Smooth muscle cell (in vitro differentiated cells): ENCODE measurements at regions not wholly inside any gene's neighbourhood (a gene's known extent, or its start where the extent isn't known, plus 50 kb on each side); places are given as distances from the start of the nearest gene placed in this dataset.
"Not testable (repeated sequence)": the region's sequence is repeated elsewhere in the genome, so short reads cannot be mapped to it uniquely, and the experiment has no call there.

ENCODE experiments used
- DNase-seq: peaks from one replicate; lab custom pipeline; 2025; ENCODE audit not compliant: unreplicated experiment; lab: John Stamatoyannopoulos, UW
- H2AFZ ChIP-seq: fragments of 200-600 bp; sonication (generic); 2 replicates; pipeline ENCODE4 v1.6.0; 2016; ENCODE audit warnings: antibody characterized with exemption, low read depth, mild to moderate bottlenecking
- H3F3A ChIP-seq: fragments of 200-600 bp; sonication (generic); 2 replicates; pipeline ENCODE4 v1.6.0; 2017; ENCODE audit warnings: antibody characterized with exemption, low read depth
- H3K27ac ChIP-seq: fragments of 200-600 bp; sonication (generic); 2 replicates; pipeline ENCODE4 v1.5.1; 2016; ENCODE audit warnings: low read depth, mild to moderate bottlenecking
- H3K27me3 ChIP-seq: fragments of 200-600 bp; sonication (generic); 2 replicates; pipeline ENCODE4 v1.6.1; 2016; ENCODE audit warnings: low read depth, mild to moderate bottlenecking
- H3K36me3 ChIP-seq: fragments of 200-600 bp; sonication (generic); 2 replicates; pipeline ENCODE4 v1.5.1; 2016; ENCODE audit warnings: low read depth
- H3K4me1 ChIP-seq: fragments of 200-600 bp; sonication (generic); 2 replicates; pipeline ENCODE4 v1.5.1; 2016; ENCODE audit warnings: low read depth
- H3K4me2 ChIP-seq: fragments of 200-600 bp; sonication (generic); 2 replicates; pipeline ENCODE4 v1.6.0; 2016; ENCODE audit warnings: mild to moderate bottlenecking
- H3K4me3 ChIP-seq: fragments of 200-600 bp; sonication (generic); 2 replicates; pipeline ENCODE4 v1.5.1; 2016; ENCODE audit warnings: mild to moderate bottlenecking
- H3K79me2 ChIP-seq: fragments of 200-600 bp; sonication (generic); 2 replicates; pipeline ENCODE4 v1.6.0; 2016; ENCODE audit warnings: low read depth, mild to moderate bottlenecking
- H3K9ac ChIP-seq: fragments of 200-600 bp; sonication (generic); 2 replicates; pipeline ENCODE4 v1.6.0; 2016; ENCODE audit warnings: low read depth
- H3K9me3 ChIP-seq: fragments of 200-600 bp; sonication (generic); replicated peaks from 2 replicates; pipeline ENCODE4 v1.5.1; 2016; ENCODE audit warnings: low read depth
- H4K20me1 ChIP-seq: fragments of 200-600 bp; sonication (generic); 2 replicates; pipeline ENCODE4 v1.6.0; 2016; ENCODE audit warnings: low read depth
- CTCF ChIP-seq: fragments of 200-600 bp; sonication (generic); IDR thresholded peaks from 2 replicates; pipeline ENCODE4 v1.5.1; 2017; ENCODE audit warnings: borderline replicate concordance, mild to moderate bottlenecking, antibody characterized with exemption; ENCODE audit not compliant: insufficient read depth, poor library complexity, severe bottlenecking
- WGBS: methylation state at CpG from one replicate; pipeline ENCODE4 v1.1.7; 2016; ENCODE audit warnings: low lambda C conversion rate; 5-methylcytosine and 5-hydroxymethylcytosine counted together

DNA sequence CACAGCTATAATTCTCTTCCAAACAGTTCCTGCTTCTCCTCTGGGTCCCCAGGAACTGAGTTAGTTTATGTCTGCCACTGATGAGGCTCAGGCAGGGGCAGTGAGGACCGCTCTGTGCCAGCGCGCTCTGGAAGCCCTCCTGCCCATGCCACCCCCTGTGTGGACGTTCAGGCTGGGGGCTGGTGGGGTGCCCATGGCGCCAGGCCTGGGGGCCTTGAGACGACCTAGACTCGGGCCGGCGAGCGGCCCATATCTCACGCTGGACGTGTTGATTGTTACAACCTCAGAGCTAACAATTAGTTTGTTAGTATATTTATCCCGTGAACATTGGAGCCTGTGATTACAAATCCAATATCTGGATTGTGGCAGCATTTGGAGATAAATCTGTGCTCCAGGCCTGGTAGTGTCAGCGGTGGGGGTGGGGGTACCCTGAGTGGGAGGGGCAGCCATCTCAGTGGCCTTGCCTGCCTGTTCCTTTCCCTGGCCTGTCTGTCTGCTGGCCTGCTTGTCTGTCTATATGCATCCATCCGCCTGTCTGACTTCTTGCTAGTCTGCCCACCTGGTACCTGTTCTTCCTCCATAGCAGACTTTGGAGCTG lies 256.5 kb upstream of the MVB12B start:
- no peak for TF ChIP-seq CTCF
- H3K27me3 ChIP-seq: peaks cover 24% of the 10 kb centered on the region
- no peaks in the 10 kb centered on the region for H4K20me1 ChIP-seq
- no peak overlapping the region for H3K27ac ChIP-seq
- no peaks in the 10 kb centered on the region for H3F3A ChIP-seq
- H3K9ac ChIP-seq: no peak overlapping the region
- no peak for DNase-seq
- no peak overlapping the region for H3K4me2 ChIP-seq
- H3K9me3 ChIP-seq: no peaks in the 10 kb centered on the region
- no peaks in the 10 kb centered on the region for H3K4me1 ChIP-seq
- H3K36me3 ChIP-seq: no peaks in the 10 kb centered on the region
- H2AFZ ChIP-seq: no peak overlapping the region
- H3K79me2 ChIP-seq: no peaks in the 10 kb centered on the region
- H3K4me3 ChIP-seq: no peak overlapping the region
- WGBS: 91% methylated on average over 15 of the region's 15 CpGs

- TF ChIP-seq CTCF: no peak
- 85% methylated on average over 13 of the region's 13 CpGs for WGBS
Measured at GRCh38 chr9:126071076-126071750, 255.4 kb upstream of the MVB12B start.

DNA sequence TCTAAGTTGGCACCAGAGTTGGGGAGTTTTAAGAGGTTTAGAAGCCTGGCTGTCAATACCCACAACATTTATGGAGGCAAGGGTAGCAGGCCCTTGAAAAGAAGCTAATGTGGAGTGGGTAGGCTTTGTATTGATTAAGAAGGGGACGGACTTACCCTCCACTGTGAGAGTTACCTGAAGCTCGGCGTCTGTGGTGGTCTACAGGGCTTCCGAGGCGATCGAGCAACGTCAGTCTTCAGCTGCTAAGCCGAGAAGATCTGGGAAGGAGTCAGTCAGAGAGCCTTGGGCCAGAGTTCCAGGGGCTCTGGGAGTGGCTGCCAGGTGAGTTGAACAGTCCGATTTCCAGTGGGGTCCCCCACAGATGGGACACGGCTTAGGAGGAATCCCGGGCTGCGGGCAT lies 249.0 kb upstream of the MVB12B start:
- H3K36me3 ChIP-seq, DNase-seq, H3K4me1 ChIP-seq, H3K79me2 ChIP-seq, H3K27me3 ChIP-seq, H3F3A ChIP-seq, H2AFZ ChIP-seq, H4K20me1 ChIP-seq, H3K27ac ChIP-seq, H3K4me3 ChIP-seq, H3K9me3 ChIP-seq, H3K9ac ChIP-seq, H3K4me2 ChIP-seq: not testable (repeated sequence)
- 92% methylated on average over 12 of the region's 12 CpGs for WGBS

More at GRCh38 chr9:126071076-126071750, 255.4 kb upstream of the MVB12B start:
- H3K4me1 ChIP-seq: no peaks in the 10 kb centered on the region
- no peak overlapping the region for H3K27ac ChIP-seq
- H3K79me2 ChIP-seq: no peaks in the 10 kb centered on the region
- H3K9me3 ChIP-seq: no peaks in the 10 kb centered on the region
- H3K4me2 ChIP-seq: no peak overlapping the region
- H3K27me3 ChIP-seq: peaks cover 17% of the 10 kb centered on the region
- H3K9ac ChIP-seq: no peak overlapping the region
- H4K20me1 ChIP-seq: no peaks in the 10 kb centered on the region
- H3F3A ChIP-seq: no peaks in the 10 kb centered on the region
- no peak for DNase-seq
- no peak overlapping the region for H2AFZ ChIP-seq
- no peaks in the 10 kb centered on the region for H3K36me3 ChIP-seq
- H3K4me3 ChIP-seq: no peak overlapping the region

DNA sequence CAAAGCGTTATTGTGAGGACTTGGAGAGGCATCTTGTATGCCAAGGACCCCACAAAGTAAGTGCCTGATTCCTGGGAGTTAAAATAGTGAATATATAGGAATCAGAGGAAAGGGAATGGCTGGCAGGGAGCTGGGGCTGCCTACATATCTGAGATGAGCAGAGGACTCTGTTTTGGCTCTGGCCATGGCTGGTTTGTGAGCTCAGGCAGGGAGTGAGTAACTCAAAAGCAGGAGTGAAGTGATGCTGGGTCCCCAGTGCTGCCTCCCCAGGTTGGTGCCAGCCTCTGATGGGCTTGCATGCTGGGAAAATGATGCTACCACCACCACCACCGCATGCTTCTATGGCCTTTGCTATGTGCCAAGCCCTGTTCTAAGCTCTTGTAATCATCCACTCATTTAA lies 246.0 kb upstream of the MVB12B start:
- H3K4me2 ChIP-seq: no peak overlapping the region
- no peaks in the 10 kb centered on the region for H3K79me2 ChIP-seq
- no peaks in the 10 kb centered on the region for H3K4me1 ChIP-seq
- no peaks in the 10 kb centered on the region for H3F3A ChIP-seq
- no peak overlapping the region for H3K4me3 ChIP-seq
- no peak for TF ChIP-seq CTCF
- WGBS: 77% methylated on average over 2 of the region's 2 CpGs
- H3K27ac ChIP-seq: no peak overlapping the region
- H3K9me3 ChIP-seq: no peaks in the 10 kb centered on the region
- peaks cover 3% of the 10 kb centered on the region for H3K27me3 ChIP-seq
- H3K9ac ChIP-seq: no peak overlapping the region
- no peaks in the 10 kb centered on the region for H3K36me3 ChIP-seq
- no peak for DNase-seq
- no peaks in the 10 kb centered on the region for H4K20me1 ChIP-seq
- H2AFZ ChIP-seq: no peak overlapping the region
